ENCODE measurements at regions not wholly inside any gene's neighbourhood (a gene's known extent, or its start where the extent isn't known, plus 50 kb on each side); places are given as distances from the start of the nearest gene placed in this dataset.

- no peaks in the 10 kb centered on the region for H3K36me3 ChIP-seq (ENCODE audit: control insufficient read depth, insufficient read depth, low read length)
- DNase-seq = no peak
- WGBS (ENCODE audit: insufficient coverage, low lambda C conversion rate) = no CpG with 5 or more reads among the region's 19 CpGs
- H3K4me3 ChIP-seq (ENCODE audit: low read length) = no peak overlapping the region
- H3K4me1 ChIP-seq (ENCODE audit: control insufficient read depth, insufficient read depth, low read length) = no peaks in the 10 kb centered on the region
- H3K27me3 ChIP-seq (ENCODE audit: control insufficient read depth, insufficient read depth, low read length) = no peaks in the 10 kb centered on the region
- H3K27ac ChIP-seq (ENCODE audit: low read length) = no peak overlapping the region
- H3K9me3 ChIP-seq (ENCODE audit: control insufficient read depth, low read depth, low read length) = peaks cover 32% of the 10 kb centered on the region
Observed at GRCh38 chr2:52570716-52571115, 1196.9 kb upstream of the CHAC2 start.

GRCh38 chr2:52563151-52563550 lies 1204.5 kb upstream of the CHAC2 start:
- peaks cover 2% of the 10 kb centered on the region for H3K4me1 ChIP-seq (ENCODE audit: control insufficient read depth, insufficient read depth, low read length)
- H3K27me3 ChIP-seq (ENCODE audit: control insufficient read depth, insufficient read depth, low read length) = no peaks in the 10 kb centered on the region
- WGBS (ENCODE audit: insufficient coverage, low lambda C conversion rate) = no CpG with 5 or more reads among the region's 3 CpGs
- H3K4me3 ChIP-seq (ENCODE audit: low read length) = no peak overlapping the region
- no peaks in the 10 kb centered on the region for H3K36me3 ChIP-seq (ENCODE audit: control insufficient read depth, insufficient read depth, low read length)
- no peaks in the 10 kb centered on the region for H3K9me3 ChIP-seq (ENCODE audit: control insufficient read depth, low read depth, low read length)
- H3K27ac ChIP-seq (ENCODE audit: low read length) = no peak overlapping the region
- peak; percentile 26 to 54 for DNase-seq

- no CpG with 5 or more reads among the region's 3 CpGs for WGBS (ENCODE audit: insufficient coverage, low lambda C conversion rate)
- Histone ChIP-seq H3K4me1 (ENCODE audit: control insufficient read depth, insufficient read depth, low read length) (peaks cover 2% of the 10 kb centered on the region), H3K4me3 (ENCODE audit: low read length) (no peak overlapping the region), H3K36me3 (ENCODE audit: control insufficient read depth, insufficient read depth, low read length) (no peaks in the 10 kb centered on the region), H3K27ac (ENCODE audit: low read length) (no peak overlapping the region), H3K27me3 (ENCODE audit: control insufficient read depth, insufficient read depth, low read length) (no peaks in the 10 kb centered on the region), H3K9me3 (ENCODE audit: control insufficient read depth, low read depth, low read length) (no peaks in the 10 kb centered on the region)
- no peak for DNase-seq
Observed at GRCh38 chr2:52558265-52558664, 1209.3 kb upstream of the CHAC2 start.

GRCh38 chr2:52542297-52542696 lies 1225.3 kb upstream of the CHAC2 start:
- H3K27me3 ChIP-seq (ENCODE audit: control insufficient read depth, insufficient read depth, low read length) = no peaks in the 10 kb centered on the region
- no peak overlapping the region for H3K27ac ChIP-seq (ENCODE audit: low read length)
- H3K4me1 ChIP-seq (ENCODE audit: control insufficient read depth, insufficient read depth, low read length) = no peaks in the 10 kb centered on the region
- WGBS (ENCODE audit: insufficient coverage, low lambda C conversion rate) = no CpG with 5 or more reads among the region's 10 CpGs
- H3K9me3 ChIP-seq (ENCODE audit: control insufficient read depth, low read depth, low read length) = no peaks in the 10 kb centered on the region
- H3K36me3 ChIP-seq (ENCODE audit: control insufficient read depth, insufficient read depth, low read length) = no peaks in the 10 kb centered on the region
- H3K4me3 ChIP-seq (ENCODE audit: low read length) = no peak overlapping the region
- no peak for DNase-seq

- no peak overlapping the region for H3K27ac ChIP-seq (ENCODE audit: low read length)
- H3K27me3 ChIP-seq (ENCODE audit: control insufficient read depth, insufficient read depth, low read length) = no peaks in the 10 kb centered on the region
- no peaks in the 10 kb centered on the region for H3K9me3 ChIP-seq (ENCODE audit: control insufficient read depth, low read depth, low read length)
- no peaks in the 10 kb centered on the region for H3K4me1 ChIP-seq (ENCODE audit: control insufficient read depth, insufficient read depth, low read length)
- no peak overlapping the region for H3K4me3 ChIP-seq (ENCODE audit: low read length)
- WGBS (ENCODE audit: insufficient coverage, low lambda C conversion rate) = 60% methylated on average over 1 of the region's 6 CpGs
- no peaks in the 10 kb centered on the region for H3K36me3 ChIP-seq (ENCODE audit: control insufficient read depth, insufficient read depth, low read length)
- DNase-seq = no peak
Observed at GRCh38 chr2:52539026-52539970, 1228.3 kb upstream of the CHAC2 start.

- no peaks in the 10 kb centered on the region for H3K36me3 ChIP-seq (ENCODE audit: control insufficient read depth, insufficient read depth, low read length)
- H3K4me3 ChIP-seq (ENCODE audit: low read length) = no peak overlapping the region
- 40% methylated on average over 1 of the region's 1 CpG for WGBS (ENCODE audit: insufficient coverage, low lambda C conversion rate)
- no peaks in the 10 kb centered on the region for H3K4me1 ChIP-seq (ENCODE audit: control insufficient read depth, insufficient read depth, low read length)
- no peaks in the 10 kb centered on the region for H3K27me3 ChIP-seq (ENCODE audit: control insufficient read depth, insufficient read depth, low read length)
- no peak for DNase-seq
- no peak overlapping the region for H3K27ac ChIP-seq (ENCODE audit: low read length)
- no peaks in the 10 kb centered on the region for H3K9me3 ChIP-seq (ENCODE audit: control insufficient read depth, low read depth, low read length)
Observed at GRCh38 chr2:52537588-52537987, 1230.0 kb upstream of the CHAC2 start.

- Histone ChIP-seq H3K4me1 (ENCODE audit: control insufficient read depth, insufficient read depth, low read length) (no peaks in the 10 kb centered on the region), H3K9me3 (ENCODE audit: control insufficient read depth, low read depth, low read length) (no peaks in the 10 kb centered on the region), H3K36me3 (ENCODE audit: control insufficient read depth, insufficient read depth, low read length) (no peaks in the 10 kb centered on the region), H3K4me3 (ENCODE audit: low read length) (no peak overlapping the region), H3K27ac (ENCODE audit: low read length) (no peak overlapping the region), H3K27me3 (ENCODE audit: control insufficient read depth, insufficient read depth, low read length) (no peaks in the 10 kb centered on the region)
- no peak for DNase-seq
- WGBS (ENCODE audit: insufficient coverage, low lambda C conversion rate) = no CpG with 5 or more reads among the region's 3 CpGs
Observed at GRCh38 chr2:52536929-52537460, 1230.6 kb upstream of the CHAC2 start.

- Histone ChIP-seq H3K27ac (ENCODE audit: low read length) (no peak overlapping the region), H3K4me3 (ENCODE audit: low read length) (no peak overlapping the region), H3K4me1 (ENCODE audit: control insufficient read depth, insufficient read depth, low read length) (no peaks in the 10 kb centered on the region), H3K27me3 (ENCODE audit: control insufficient read depth, insufficient read depth, low read length) (no peaks in the 10 kb centered on the region), H3K36me3 (ENCODE audit: control insufficient read depth, insufficient read depth, low read length) (no peaks in the 10 kb centered on the region), H3K9me3 (ENCODE audit: control insufficient read depth, low read depth, low read length) (no peaks in the 10 kb centered on the region)
- 80% methylated on average over 1 of the region's 1 CpG for WGBS (ENCODE audit: insufficient coverage, low lambda C conversion rate)
- DNase-seq = no peak
Observed at GRCh38 chr2:52532956-52533355, 1234.6 kb upstream of the CHAC2 start.

- WGBS (ENCODE audit: insufficient coverage, low lambda C conversion rate) = no CpG with 5 or more reads among the region's 1 CpG
- no peaks in the 10 kb centered on the region for H3K4me1 ChIP-seq (ENCODE audit: control insufficient read depth, insufficient read depth, low read length)
- DNase-seq = no peak
- H3K36me3 ChIP-seq (ENCODE audit: control insufficient read depth, insufficient read depth, low read length) = no peaks in the 10 kb centered on the region
- H3K27me3 ChIP-seq (ENCODE audit: control insufficient read depth, insufficient read depth, low read length) = no peaks in the 10 kb centered on the region
- H3K9me3 ChIP-seq (ENCODE audit: control insufficient read depth, low read depth, low read length) = no peaks in the 10 kb centered on the region
- no peak overlapping the region for H3K27ac ChIP-seq (ENCODE audit: low read length)
- H3K4me3 ChIP-seq (ENCODE audit: low read length) = no peak overlapping the region
Observed at GRCh38 chr2:52526735-52527134, 1240.9 kb upstream of the CHAC2 start.

- WGBS (ENCODE audit: insufficient coverage, low lambda C conversion rate) = 75% methylated on average over 1 of the region's 1 CpG
- H3K27ac ChIP-seq (ENCODE audit: low read length) = no peak overlapping the region
- no peaks in the 10 kb centered on the region for H3K9me3 ChIP-seq (ENCODE audit: control insufficient read depth, low read depth, low read length)
- H3K4me3 ChIP-seq (ENCODE audit: low read length) = no peak overlapping the region
- H3K27me3 ChIP-seq (ENCODE audit: control insufficient read depth, insufficient read depth, low read length) = no peaks in the 10 kb centered on the region
- no peaks in the 10 kb centered on the region for H3K4me1 ChIP-seq (ENCODE audit: control insufficient read depth, insufficient read depth, low read length)
- DNase-seq = peak; percentile 29 to 55
- H3K36me3 ChIP-seq (ENCODE audit: control insufficient read depth, insufficient read depth, low read length) = no peaks in the 10 kb centered on the region
Observed at GRCh38 chr2:52520644-52521043, 1247.0 kb upstream of the CHAC2 start.

- no peak for DNase-seq
- Histone ChIP-seq H3K4me3 (ENCODE audit: low read length) (no peak overlapping the region), H3K27me3 (ENCODE audit: control insufficient read depth, insufficient read depth, low read length) (no peaks in the 10 kb centered on the region), H3K4me1 (ENCODE audit: control insufficient read depth, insufficient read depth, low read length) (no peaks in the 10 kb centered on the region), H3K27ac (ENCODE audit: low read length) (no peak overlapping the region), H3K9me3 (ENCODE audit: control insufficient read depth, low read depth, low read length) (no peaks in the 10 kb centered on the region), H3K36me3 (ENCODE audit: control insufficient read depth, insufficient read depth, low read length) (no peaks in the 10 kb centered on the region)
Observed at GRCh38 chr2:52518678-52519077, 1248.9 kb upstream of the CHAC2 start.

Data from large intestine (tissue), 3 donors.